ENCODE measurements at regions not wholly inside any gene's neighbourhood (a gene's known extent, or its start where the extent isn't known, plus 50 kb on each side); places are given as distances from the start of the nearest gene placed in this dataset.

GRCh38 chr16:64148356-64148755, 973.5 kb downstream of the CDH11 start:
- DNase-seq = no peak

- DNase-seq = no peak
Observed at GRCh38 chr16:64147941-64148340, 973.9 kb downstream of the CDH11 start.

- no peak for DNase-seq
Observed at GRCh38 chr16:64144617-64145016, 977.2 kb downstream of the CDH11 start.

- no peak for DNase-seq
Observed at GRCh38 chr16:64138621-64139020, 983.2 kb downstream of the CDH11 start.

GRCh38 chr16:64138006-64138405, 983.9 kb downstream of the CDH11 start:
- DNase-seq = no peak

- no peak for DNase-seq
Observed at GRCh38 chr16:64136743-64137142, 985.1 kb downstream of the CDH11 start.

- no peak for DNase-seq
Observed at GRCh38 chr16:64136314-64136713, 985.5 kb downstream of the CDH11 start.

GRCh38 chr16:64133366-64133765, 988.5 kb downstream of the CDH11 start:
- DNase-seq = no peak

GRCh38 chr16:64132759-64133361, 989.0 kb downstream of the CDH11 start:
- DNase-seq = no peak

- DNase-seq = no peak
Observed at GRCh38 chr16:64132190-64132589, 989.7 kb downstream of the CDH11 start.

- DNase-seq = no peak
Observed at GRCh38 chr16:64131423-64131822, 990.4 kb downstream of the CDH11 start.

GRCh38 chr16:64130140-64130539, 991.7 kb downstream of the CDH11 start:
- DNase-seq = no peak

GRCh38 chr16:64122177-64122576, 999.7 kb downstream of the CDH11 start:
- no peak for DNase-seq

- no peak for DNase-seq
Observed at GRCh38 chr16:64121473-64121872, 1000.4 kb downstream of the CDH11 start.

- no peak for DNase-seq
Observed at GRCh38 chr16:64116151-64116550, 1005.7 kb downstream of the CDH11 start.

- DNase-seq = no peak
Observed at GRCh38 chr16:64109241-64109640, 1012.6 kb downstream of the CDH11 start.

- no peak for DNase-seq
Observed at GRCh38 chr16:64102654-64103053, 1019.2 kb downstream of the CDH11 start.

GRCh38 chr16:64098451-64098850, 1023.4 kb downstream of the CDH11 start:
- no peak for DNase-seq

- DNase-seq = no peak
Observed at GRCh38 chr16:64096689-64097088, 1025.2 kb downstream of the CDH11 start.

GRCh38 chr16:64094992-64095634, 1026.8 kb downstream of the CDH11 start:
- DNase-seq = no peak

- DNase-seq = no peak
Observed at GRCh38 chr16:64094181-64094965, 1027.5 kb downstream of the CDH11 start.

GRCh38 chr16:64092271-64092670, 1029.6 kb downstream of the CDH11 start:
- DNase-seq = no peak

GRCh38 chr16:64090327-64090726, 1031.5 kb downstream of the CDH11 start:
- no peak for DNase-seq

GRCh38 chr16:64089697-64090096, 1032.2 kb downstream of the CDH11 start:
- DNase-seq = no peak
